GM19372 (cell line): ENCODE measurements at regions not wholly inside any gene's neighbourhood (a gene's known extent, or its start where the extent isn't known, plus 50 kb on each side); places are given as distances from the start of the nearest gene placed in this dataset.
"Not testable (repeated sequence)": the region's sequence is repeated elsewhere in the genome, so short reads cannot be mapped to it uniquely, and the experiment has no call there.

ENCODE experiments used
- ATAC-seq: cut with Tn5 transposase; IDR thresholded peaks from one replicate; pipeline ENCODE4 v1.9.1; 2021; ENCODE audit warnings: mild to moderate bottlenecking, low read depth, moderate library complexity; ENCODE audit not compliant: unreplicated experiment

DNA sequence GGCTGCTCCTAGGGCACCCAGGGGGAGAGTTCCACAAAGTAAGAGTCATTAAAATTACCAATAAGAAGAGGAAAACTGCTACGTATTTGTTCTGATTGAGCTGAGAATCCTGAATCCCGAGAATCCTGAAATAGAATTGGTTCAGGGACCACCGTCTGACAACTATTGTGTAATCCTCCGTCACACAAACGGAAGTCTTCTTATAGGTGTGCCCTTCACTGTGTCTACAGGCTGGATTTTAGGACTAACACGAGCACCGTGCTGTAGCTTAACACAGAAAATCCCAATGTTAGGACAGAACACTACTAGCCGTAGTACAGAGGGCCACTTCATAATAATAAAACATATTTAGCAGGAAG is 50.6 kb upstream of the RNF182 start:
- no peak for ATAC-seq

DNA sequence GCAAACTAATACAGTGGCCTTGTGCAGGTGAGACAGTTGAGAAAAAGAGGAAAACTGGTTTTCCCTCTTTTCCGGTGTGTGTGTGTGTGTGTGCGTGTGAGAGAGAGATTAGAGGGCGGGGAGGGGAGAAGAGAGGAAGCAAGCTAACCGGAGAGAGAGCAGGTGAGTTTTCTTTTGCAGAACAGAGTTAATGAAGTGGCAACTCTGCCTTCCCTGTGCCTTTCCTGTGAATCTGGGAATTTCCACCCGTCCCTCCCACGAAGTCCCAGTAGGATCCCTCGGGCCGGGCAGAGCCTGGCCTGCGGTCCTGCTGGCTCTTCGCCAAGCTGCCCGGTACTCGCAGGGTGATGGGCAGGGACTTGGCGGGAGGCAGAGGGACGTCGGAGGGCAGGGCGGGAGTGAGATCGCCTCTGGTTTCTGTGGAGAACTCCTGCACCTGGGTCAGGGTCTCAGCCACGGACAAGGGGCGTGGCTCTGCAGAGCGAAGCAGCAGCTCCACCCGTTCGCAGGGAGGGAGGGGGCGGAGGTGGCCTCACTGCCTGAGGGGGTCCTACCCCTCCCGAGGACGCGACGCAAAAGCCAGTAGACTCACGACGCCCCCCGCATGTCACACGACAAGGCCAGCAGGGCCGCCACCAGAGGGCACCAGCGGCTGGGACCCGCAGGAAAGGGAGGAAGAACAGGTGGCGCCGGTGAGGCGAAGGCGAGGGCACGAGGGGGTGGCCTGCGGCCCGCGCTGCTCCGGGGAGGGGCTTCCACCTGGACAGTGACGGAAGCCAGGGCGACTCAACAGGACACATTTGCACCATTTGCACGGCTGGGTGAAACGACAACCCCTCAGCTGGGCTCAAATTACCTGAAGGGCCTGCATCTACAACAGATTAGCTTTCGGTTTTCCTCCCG is 51.2 kb upstream of the RNF182 start:
- ATAC-seq: peak; percentile 56

DNA sequence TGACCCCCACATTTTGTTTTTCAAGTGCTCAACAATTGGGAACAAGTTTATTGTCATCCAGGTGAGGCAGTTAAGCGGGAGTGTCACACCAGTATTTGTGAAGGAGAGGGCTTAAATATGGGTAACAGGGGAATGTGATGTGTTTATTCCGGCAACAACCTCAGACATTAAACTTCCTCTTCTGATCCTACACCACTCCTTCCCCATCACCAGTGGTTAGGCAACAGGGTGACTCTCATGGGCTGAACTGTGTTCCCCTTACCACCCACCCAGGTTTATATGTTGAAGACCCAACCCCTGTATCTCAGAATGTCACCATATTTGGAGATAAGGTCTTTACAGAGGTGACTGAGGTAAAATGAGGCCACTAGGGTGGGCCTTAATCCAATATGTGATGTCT is 52.1 kb upstream of the RNF182 start:
- no peak for ATAC-seq

DNA sequence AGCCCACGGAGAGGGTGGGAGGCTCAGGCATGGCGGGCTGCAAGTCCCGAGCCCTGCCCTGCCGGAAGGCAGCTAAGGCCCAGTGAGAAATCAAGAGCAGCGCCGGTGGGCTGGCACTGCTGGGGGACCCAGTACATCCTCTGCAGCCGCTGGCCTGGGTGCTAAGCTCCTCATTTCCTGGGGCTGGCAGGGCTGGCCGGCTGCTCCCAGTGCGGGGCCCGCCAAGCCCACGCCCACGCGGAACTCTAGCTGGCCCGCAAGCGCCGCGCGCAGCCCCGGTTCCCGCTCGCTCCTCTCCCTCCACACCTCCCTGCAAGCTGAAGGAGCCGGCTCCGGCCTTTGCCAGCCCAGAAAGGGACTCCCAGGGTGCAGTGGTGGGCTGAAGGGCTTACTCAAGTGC is 52.7 kb upstream of the RNF182 start:
- not testable (repeated sequence) for ATAC-seq

DNA sequence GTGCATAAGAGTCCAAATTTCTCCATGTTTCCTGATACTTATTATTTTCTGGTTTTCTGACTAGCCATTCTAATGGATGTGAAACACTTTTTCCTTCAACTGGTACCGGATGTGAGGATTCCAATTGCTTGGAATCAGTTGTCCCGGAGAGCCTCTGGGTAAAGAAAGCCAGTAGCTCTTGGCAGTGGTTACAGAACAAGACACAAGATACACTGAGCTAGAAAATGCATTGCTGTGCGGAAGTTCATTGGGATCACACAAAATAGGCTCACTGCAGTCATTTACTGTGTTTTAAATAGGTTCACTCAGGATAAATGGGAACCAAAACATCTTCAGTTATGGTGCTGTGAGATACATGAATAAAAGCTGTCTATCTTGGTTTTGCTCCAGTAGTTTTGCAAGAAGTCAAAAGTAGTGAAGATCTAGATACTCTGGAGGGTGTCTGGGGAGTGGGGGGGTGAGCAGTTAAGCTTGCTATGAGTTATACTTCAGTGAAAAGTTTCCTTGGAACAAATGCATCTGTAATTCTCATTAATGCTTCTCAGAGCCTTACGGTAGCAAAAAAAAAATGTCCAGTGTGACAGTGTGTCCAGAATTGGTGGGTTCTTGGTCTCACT is 54.4 kb upstream of the RNF182 start:
- no peak for ATAC-seq

DNA sequence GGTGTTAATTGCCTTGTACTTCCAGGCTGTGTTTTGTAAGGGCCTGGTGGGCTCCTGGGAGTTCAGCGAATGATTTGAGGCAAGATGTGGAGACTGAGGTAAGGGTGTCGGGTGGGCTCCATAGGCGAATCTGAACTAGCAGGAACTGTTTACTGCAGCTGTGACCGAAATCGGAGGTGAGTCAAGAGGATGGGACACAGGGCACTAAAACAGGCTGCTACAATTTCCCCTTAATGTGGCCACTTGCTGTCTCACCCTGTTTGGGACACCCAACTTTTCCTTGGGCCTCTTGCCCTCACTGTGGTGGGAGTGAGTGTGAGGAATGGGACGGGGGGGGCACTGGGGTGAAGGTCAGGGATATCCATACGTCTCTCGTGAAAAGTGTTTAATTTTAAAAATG is 53.9 kb upstream of the MCUR1 start:
- ATAC-seq: no peak

DNA sequence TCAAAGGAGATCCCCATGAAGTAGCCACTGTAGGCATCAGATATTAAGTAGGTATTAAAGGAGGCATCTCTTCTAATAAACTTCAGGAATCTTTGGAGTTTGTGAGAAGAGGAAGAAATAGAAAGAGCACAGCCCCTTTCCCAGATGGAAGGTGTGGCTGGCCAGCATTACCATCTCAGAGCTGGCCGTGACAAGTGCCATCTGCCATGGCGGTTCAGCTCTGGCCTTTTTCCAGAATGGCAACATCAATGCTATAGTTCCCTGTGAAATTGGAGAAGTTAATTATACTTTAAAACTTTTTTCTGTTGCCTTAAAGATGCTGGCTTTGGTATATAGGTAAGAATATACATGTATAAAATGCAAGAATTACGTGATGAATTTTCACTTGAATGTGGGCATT is 51.9 kb upstream of the MCUR1 start:
- ATAC-seq: no peak

DNA sequence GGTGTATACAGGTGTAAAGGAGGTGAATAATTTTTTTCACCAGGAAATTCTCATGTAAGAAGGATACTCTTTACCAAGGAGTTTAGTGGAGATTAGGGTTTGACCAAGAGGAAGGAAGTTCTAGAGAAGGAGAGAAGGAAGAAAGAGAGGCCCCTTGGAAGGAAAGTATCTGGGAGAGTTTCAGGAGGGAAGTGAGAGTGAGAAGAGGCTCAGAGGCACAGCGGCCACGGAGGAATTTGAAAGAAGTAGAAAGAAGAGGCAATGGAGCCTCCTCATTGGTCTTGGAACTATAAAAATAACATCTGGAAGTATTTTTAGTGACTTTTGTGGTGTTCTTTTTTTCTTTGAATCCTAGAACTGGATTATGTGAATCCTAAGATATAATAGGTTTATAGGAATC is 50.8 kb upstream of the MCUR1 start:
- ATAC-seq: no peak

DNA sequence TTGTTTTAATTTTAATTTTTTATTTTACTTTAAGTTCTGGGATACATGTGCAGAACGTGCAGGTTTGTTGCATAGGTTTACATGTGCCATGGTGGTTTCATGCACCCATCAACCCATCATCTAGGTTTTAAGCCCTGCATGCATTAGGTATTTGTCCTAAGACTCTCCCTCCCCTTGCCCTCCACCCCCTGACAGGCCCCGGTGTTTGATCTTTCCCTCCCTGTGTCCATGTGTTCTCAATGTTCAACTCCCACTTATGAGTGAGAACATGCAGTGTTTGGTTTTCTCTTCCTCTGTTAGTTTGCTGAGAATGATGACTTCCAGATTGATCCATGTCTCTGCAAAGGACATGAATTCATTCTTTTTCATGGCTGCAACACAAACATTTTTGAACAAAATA is 50.3 kb upstream of the MCUR1 start:
- not testable (repeated sequence) for ATAC-seq
